WERI-Rb-1 (cell line): ENCODE measurements at regions not wholly inside any gene's neighbourhood (a gene's known extent, or its start where the extent isn't known, plus 50 kb on each side); places are given as distances from the start of the nearest gene placed in this dataset.

Experiments
- DNase-seq: peaks from one replicate; pipeline ENCODE4 v3.0.0-alpha.2; 2020
- H3K27ac ChIP-seq: fragments of 250-450 bp; sonication (Bioruptor Pico); 2 replicates; pipeline ENCODE4 v1.5.1; 2020; ENCODE audit warnings: mild to moderate bottlenecking, moderate library complexity
- H3K27me3 ChIP-seq: fragments of 250-450 bp; sonication (Bioruptor Pico); 2 replicates; pipeline ENCODE4 v1.5.1; 2021; ENCODE audit warnings: mild to moderate bottlenecking, low read depth, moderate library complexity; ENCODE audit not compliant: insufficient read depth, severe bottlenecking
- H3K36me3 ChIP-seq: fragments of 250-450 bp; sonication (Bioruptor Pico); 2 replicates; pipeline ENCODE4 v1.5.1; 2020; ENCODE audit warnings: mild to moderate bottlenecking, moderate library complexity
- H3K4me3 ChIP-seq: 2 replicates; pipeline ENCODE4 v1.5.1; 2011; ENCODE audit warnings: low read depth, mild to moderate bottlenecking, control low read depth, low read length
- H3K9me3 ChIP-seq: fragments of 250-450 bp; sonication (Bioruptor Pico); 2 replicates; pipeline ENCODE4 v1.5.1; 2021; ENCODE audit warnings: mild to moderate bottlenecking, moderate library complexity; ENCODE audit not compliant: severe bottlenecking
- TF ChIP-seq, protein P1 (sequence below): IDR thresholded peaks from 2 replicates; pipeline ENCODE4 v1.5.1; 2011; ENCODE audit warnings: low read depth, mild to moderate bottlenecking, control low read depth, inconsistent platforms, low read length

DNA sequence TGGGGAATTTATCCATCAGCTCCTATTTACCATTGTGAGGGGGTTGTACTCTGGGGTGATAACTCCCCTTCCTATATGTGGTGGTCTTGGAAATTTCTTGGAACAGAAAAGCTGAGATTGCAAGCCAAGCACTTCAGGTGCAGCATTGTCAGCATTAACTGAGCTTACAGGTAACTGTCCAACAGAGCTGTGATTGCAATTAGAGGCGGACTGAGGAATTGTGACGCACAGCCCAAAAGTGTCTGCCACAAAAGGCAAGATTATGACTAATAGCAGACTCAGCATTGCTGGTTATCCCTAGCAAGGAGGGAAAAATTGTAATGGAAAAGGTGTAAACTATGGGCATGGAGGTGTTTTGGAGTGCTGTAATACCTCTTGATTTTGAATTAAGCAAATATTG lies 126.1 kb upstream of the AGR3 start:
- Histone ChIP-seq H3K27ac (no peak overlapping the region), H3K27me3 (no peaks in the 10 kb centered on the region), H3K9me3 (no peaks in the 10 kb centered on the region), H3K36me3 (no peaks in the 10 kb centered on the region), H3K4me3 (no peak overlapping the region)
- no peak for DNase-seq
- TF ChIP-seq, protein P1, sequence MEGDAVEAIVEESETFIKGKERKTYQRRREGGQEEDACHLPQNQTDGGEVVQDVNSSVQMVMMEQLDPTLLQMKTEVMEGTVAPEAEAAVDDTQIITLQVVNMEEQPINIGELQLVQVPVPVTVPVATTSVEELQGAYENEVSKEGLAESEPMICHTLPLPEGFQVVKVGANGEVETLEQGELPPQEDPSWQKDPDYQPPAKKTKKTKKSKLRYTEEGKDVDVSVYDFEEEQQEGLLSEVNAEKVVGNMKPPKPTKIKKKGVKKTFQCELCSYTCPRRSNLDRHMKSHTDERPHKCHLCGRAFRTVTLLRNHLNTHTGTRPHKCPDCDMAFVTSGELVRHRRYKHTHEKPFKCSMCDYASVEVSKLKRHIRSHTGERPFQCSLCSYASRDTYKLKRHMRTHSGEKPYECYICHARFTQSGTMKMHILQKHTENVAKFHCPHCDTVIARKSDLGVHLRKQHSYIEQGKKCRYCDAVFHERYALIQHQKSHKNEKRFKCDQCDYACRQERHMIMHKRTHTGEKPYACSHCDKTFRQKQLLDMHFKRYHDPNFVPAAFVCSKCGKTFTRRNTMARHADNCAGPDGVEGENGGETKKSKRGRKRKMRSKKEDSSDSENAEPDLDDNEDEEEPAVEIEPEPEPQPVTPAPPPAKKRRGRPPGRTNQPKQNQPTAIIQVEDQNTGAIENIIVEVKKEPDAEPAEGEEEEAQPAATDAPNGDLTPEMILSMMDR, result no peak

DNA sequence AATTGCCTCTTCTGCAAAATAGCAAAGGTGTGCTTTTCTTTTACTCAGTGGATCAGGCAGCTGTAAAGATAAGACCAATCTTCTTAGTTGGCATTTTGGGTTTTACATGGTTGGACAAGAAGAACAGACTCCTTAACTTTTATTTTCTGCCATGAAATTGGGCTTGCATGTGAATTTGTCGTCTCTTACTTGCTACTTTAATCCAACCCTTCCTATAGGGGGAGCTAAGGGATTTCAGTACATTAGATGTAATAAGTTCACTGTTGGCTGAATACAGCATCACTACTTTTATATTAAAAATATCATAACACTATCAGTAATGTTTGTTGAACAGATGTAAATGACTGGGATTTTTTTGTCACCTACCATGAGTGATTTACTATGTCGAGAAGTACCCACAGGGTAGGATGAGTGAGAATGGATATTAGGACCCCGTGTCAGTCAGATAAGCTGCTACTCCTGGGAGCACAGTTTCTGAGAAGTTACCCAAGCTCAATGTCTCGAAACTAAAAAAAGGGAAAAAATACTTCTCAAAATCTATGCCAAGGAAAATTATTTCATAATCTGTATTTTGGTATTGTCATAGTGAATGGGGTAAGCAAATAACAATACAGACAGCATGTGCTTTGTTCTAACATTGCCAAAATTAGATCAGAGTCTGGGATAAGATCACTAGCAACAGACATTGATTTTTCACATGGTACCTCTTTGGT lies 127.4 kb upstream of the AGR3 start:
- H3K9me3 ChIP-seq, result no peaks in the 10 kb centered on the region
- no peak overlapping the region for H3K4me3 ChIP-seq
- no peak for DNase-seq
- H3K27ac ChIP-seq, result no peak overlapping the region
- TF ChIP-seq, protein P1, result no peak
- no peaks in the 10 kb centered on the region for H3K36me3 ChIP-seq
- H3K27me3 ChIP-seq, result no peaks in the 10 kb centered on the region

DNA sequence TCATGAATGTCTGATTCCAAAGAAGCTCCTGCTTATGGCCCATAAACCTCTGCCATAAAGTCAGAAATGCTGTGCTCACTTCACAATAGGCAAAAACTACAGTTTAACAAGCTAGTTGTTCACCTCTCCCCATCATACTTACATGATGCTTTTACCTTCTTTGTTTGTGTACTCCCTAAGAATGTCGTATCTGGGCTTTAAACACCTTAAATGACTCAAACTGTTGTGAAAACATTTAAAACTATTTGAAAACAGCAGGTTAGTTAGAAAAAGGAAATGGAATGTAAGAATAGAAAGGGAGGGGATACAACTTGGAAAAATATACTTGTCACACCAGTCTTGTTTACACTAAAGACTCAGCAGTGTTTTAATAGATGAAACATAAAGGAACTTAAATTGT lies 128.2 kb upstream of the AGR3 start:
- TF ChIP-seq, protein P1, result no peak
- no peaks in the 10 kb centered on the region for H3K9me3 ChIP-seq
- H3K27me3 ChIP-seq, result no peaks in the 10 kb centered on the region
- H3K4me3 ChIP-seq, result no peak overlapping the region
- H3K36me3 ChIP-seq, result no peaks in the 10 kb centered on the region
- no peak for DNase-seq
- H3K27ac ChIP-seq, result no peak overlapping the region

DNA sequence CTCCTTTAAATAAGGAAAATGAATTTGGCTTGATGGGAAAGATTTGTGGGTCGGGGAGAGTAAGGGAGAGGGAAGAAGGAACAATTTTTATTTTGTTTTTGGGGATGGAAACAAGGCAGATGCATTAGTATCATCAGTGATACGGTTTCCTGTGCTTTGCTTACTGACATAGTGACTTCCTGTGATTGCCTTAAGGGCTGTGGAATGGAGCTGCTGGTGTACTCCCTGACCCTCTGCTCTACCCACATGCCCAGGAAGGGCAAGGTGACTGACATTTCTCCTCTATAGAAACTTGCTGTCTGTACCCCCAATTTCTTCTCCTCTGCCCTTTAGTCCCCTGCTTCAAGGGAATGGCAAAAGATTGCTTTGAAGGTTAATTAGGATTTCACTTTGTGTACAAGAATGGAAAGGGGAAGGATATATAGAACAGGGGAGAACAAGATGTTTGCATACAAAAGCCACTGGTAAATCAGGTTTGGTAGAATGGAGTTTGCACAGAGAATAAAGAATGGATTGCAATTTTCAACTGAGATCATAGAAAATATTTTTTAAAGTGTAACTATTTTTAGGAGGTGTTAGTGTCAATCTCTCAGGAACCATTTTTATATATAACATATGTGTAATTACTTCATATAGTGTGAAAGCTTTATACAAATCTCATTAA lies 129.0 kb upstream of the AGR3 start:
- H3K27ac ChIP-seq, result no peak overlapping the region
- H3K4me3 ChIP-seq, result no peak overlapping the region
- TF ChIP-seq, protein P1, result no peak
- DNase-seq, result no peak
- H3K36me3 ChIP-seq, result no peaks in the 10 kb centered on the region
- H3K9me3 ChIP-seq, result no peaks in the 10 kb centered on the region
- no peaks in the 10 kb centered on the region for H3K27me3 ChIP-seq

DNA sequence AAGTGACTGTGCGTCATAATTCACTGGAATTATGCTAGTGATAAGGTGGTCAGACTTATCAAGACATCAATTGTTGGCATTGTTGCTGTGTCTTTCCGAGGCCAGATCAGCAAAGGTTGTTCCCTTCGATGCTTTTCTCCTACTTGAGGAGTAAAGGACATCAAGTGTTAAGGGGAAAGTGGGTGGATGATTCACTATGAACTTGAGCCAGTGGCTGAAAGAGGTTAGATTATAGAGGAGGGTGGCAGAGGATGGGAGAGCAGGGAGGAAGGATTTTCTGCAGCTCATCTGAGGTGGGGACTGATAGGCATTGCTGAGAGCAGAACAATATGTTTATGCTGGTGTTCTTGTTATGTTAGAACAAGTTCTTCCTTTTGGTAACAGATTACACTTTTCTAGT lies 131.4 kb upstream of the AGR3 start:
- Histone ChIP-seq H3K9me3 (no peaks in the 10 kb centered on the region), H3K27ac (no peak overlapping the region), H3K4me3 (no peak overlapping the region), H3K27me3 (no peaks in the 10 kb centered on the region), H3K36me3 (no peaks in the 10 kb centered on the region)
- TF ChIP-seq, protein P1, result no peak
- DNase-seq, result no peak
